CD4-positive, alpha-beta T cell treated with Interleukin-6 at 100 ng/mL for 8 hours (primary cell): ENCODE measurements at regions not wholly inside any gene's neighbourhood (a gene's known extent, or its start where the extent isn't known, plus 50 kb on each side); places are given as distances from the start of the nearest gene placed in this dataset.

Experiments
- DNase-seq: peaks from one replicate; pipeline ENCODE4 v3.0.0-alpha.2; 2020; ENCODE audit warnings: mixed read lengths, low spot score

- no peak for DNase-seq
Measured at GRCh38 chr1:87820668-87821334, 492.1 kb downstream of the LMO4 start.

- DNase-seq: no peak
Measured at GRCh38 chr1:87821335-87821697, 492.6 kb downstream of the LMO4 start.

DNA sequence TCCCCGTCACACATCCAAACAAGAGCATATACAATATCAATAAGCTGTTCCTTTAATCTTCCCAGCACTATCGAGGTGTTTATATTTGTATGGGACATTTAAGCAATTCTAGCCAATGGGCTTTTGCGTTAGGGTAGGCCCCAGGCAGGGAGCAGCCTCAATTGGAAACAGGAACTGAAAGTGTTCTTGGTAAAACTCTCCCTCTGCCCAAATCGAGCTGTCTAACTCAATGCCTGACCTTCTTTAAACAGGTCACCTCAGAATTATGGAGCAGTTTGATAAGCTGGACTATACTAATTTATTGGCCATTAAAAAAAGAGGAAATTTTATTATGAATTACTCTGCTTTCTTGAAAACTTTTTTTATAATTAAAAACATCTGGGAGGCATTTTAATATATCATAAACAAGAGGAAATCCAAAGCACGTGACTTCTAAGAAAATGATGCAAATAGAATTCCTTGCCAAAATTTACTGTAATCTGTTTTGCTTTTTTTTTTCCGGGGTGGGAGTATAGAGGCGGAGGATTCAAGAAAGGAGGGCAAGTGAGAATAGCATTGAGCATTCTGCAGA is 498.1 kb downstream of the LMO4 start:
- DNase-seq: no peak

DNA sequence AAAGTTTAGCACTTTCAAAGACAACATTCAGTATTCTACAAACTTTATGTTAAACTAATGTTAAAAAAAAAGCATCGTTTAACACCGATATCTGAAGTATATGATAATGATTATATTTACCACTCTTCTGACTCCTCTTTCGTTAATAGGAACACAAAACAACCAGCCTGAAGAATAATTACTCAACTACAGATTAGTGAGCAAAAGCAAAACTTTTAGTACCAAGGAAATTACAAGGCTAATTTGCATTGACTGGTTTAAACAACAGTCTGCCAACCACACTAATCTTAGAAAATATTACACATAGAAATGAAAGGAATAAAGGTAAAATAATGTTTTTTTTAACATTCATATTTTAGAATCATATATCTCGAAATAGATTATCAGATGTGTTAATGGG is 500.7 kb downstream of the LMO4 start:
- no peak for DNase-seq

GRCh38 chr1:87830432-87830978 is 501.8 kb downstream of the LMO4 start:
- no peak for DNase-seq

GRCh38 chr1:87833166-87833565 is 504.5 kb downstream of the LMO4 start:
- DNase-seq: no peak

DNA sequence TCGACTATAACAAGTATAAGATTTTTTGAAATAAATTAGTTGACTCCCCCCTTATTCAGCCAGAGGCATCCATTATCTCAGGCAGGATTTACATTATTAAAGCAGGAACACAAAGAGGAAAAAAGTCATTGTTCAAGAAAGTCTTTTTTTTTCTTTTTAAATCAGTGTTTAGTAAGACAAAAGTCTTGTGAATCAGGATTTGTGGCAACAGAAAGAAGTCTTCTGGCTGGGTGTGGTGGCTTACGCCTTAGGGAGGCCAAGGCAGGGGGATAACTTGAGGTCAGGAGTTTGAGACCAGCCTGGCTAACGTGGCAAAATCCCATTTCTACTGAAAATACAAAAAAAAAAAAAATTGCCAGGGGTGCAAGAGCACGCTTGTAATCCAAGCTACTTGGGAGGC is 505.5 kb downstream of the LMO4 start:
- DNase-seq: no peak

DNA sequence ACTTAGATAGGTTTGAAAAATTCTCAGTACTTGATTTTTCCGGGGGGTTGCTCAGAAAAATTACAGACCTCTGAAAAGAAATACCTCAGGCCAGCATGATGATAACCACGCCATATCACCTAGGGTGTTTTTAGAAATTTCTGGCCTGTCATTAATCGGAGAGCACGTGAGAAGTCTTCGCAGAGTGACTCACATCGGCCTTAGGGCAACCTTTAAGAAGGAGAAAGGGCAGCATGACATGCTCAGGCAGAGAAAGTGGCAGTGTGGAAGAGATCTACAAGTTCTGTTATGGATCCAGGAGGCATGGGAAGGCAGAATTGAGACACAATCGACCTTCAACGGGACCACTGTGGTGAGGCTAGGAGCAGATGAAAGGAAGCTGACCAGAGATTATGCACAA is 506.3 kb downstream of the LMO4 start:
- DNase-seq: no peak

DNA sequence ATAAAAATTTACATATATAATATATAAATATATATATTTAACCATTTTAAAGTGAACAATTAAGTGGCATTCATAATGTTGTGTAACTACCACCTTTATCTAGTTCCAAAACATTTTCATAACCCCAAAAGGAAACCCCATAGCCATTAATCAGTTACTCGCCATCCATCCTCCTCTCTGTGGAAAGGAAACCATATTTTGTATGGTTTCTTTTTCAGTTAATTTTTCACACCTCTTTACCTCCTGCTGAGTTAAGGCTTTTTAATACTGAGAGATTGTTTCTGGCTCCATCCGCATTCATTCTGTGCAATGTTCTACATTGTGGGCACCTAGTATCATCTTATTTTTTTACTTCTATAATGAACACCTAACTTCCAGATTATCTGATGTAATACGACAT is 512.1 kb downstream of the LMO4 start:
- no peak for DNase-seq

DNA sequence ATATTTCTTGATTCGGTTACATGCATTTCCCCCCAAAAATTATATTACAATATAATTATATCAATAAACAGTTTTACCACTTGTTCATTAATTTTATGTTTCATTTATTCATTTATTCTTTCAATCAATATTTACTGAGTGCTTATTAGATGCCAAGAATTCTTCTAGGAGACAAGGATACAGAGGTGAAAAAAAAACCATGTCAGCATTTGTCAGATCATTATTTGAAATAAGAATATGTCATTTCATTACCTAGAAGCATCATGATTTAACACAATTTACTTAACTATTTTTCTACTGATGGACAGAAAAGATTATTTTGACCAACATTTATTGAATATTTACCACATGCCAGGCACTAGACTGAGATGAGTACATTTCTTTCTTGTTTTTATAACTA is 512.7 kb downstream of the LMO4 start:
- DNase-seq: no peak

DNA sequence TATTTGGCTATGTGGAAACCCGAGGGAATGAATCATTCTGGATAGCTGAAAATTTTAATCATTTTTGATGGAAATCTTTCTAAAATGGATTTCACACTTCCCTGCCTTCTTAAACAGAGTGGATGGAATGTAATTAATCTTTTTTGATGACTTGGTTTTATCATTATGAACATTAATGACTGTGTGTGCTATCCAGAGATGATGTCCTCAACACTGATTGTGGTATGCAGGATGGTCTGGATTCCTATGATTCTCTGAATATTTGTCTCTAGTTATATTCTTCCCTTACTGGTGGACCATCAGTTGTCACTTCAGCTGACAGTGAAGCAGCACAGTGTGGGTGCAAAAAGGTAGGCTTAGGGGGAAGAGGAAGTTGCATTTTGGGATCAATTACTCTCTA is 513.5 kb downstream of the LMO4 start:
- DNase-seq: no peak

DNA sequence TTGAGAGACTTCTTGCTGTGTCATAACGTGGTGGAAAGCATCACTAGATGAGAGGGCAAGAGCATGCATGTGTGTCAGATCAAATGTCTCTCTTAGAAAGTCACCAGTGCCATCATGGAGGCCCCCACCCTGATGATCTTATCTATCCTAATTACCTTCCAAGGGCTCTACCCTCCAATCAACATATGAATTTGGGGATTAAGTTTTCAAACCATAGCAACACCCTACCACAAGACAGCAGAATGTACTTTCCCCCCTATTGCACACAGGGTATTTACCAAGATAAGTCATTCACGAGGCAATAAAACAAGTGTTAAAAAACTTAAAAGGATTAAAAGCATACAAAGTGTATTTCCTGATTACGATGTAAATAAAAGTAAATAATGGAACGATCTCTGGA is 515.6 kb downstream of the LMO4 start:
- DNase-seq: no peak

DNA sequence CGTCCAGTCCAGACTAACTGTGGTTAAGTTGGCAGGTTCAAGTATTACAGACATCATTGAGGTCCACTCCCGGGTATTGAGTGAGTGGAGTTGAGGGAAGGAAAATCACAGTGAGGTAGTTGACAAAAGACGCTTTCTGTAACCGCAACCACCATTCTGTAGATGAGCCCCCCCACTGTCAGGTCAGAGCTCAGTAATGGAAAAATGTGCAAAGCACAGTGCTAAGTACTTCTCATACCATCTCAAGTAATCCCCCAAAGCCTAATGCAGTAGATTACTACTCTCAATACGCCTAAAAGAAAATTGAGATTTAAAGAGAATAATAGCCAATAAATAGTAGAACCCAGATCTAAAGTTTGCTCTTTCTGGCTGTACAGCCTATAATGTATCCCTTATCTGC is 522.8 kb downstream of the LMO4 start:
- no peak for DNase-seq

DNA sequence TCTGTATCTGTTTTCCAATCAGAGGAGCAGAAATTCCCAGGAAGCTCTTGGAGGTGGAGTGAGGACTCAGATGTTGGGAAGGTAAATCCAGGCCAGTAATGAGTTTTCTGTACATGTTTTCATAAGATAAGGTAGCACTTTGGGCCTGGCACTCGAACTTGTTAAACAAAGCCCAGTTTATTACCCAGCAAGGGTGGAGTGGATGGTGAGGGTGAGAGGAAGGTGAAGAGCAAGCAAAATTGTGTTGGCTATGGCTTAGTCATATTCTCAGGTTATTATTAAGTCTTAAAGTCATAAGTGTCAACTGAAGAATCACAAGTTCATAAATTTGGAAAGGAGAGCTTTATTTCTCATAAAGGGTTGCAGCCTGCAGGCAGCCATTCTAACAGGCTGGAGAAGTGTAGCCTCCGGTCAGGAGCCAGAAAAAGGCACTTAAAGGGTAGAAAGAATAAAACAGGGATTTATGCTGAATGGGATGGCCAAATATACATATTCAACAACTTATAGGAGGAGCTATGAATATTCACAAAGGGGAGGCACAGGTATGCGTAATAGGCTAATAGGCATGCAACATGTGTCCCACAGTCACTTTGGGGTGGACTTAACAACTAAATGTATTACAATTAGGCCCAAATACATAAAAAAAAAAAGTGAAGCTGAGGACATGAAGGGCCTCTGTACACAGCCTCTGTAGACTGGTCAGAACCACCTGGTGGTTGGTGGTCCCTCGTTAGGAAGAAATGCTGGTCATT is 523.9 kb downstream of the LMO4 start:
- DNase-seq: no peak

DNA sequence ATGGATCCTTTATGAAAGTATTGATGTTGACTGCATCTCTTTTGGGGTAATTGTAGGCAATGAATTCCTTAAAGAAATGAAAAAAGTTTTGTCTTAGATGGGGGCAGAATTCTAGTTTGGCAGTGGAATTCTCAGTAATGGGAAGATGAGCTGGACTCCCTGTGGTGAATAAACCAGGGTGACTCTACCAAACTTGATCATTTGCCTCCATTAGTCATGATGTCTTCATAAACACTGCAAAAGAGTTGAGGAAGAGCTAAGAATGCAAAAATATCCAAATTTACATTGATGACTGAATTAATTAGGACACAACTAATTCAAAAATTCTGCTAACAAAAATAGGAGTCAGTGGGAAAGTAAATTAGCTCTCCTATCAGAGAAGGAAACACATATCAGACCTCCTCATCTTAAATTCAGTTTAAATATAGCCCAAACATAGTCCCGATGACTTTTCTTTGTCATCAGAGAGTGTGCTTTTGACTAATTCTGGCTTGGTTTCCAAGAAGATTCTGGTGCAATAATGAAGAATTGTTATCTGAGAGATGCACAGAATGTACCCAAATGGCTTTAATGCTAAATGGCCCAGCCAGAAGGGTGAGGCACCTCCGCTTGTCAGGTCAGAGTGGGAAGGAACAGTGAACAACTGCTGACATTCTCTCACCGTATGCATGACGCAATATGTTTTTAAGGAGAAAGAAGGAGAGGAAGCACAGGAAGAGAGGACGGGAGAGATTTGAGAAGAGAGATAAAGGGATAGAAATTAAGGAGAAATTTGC is 525.1 kb downstream of the LMO4 start:
- no peak for DNase-seq

DNA sequence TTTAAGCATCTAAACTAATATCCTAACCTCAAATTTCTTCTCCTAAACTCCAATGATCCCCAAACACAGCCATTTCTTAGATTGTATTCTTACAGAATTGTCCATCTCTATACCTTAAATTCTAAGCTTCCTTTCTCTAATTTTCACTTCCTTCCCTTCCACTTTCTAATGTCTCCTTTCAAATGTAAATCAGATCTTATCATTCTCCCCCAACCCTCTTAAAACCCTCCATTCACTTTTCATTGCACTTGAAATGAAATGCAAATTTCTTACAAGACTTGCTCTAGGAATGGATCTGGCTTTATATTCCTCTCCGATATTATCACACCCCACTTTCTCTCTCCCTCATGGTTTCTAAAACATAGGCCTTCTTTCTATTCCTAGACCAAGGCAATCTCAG is 534.6 kb downstream of the LMO4 start:
- no peak for DNase-seq

GRCh38 chr1:87864676-87865075 is 536.0 kb downstream of the LMO4 start:
- no peak for DNase-seq

- no peak for DNase-seq
Measured at GRCh38 chr1:87866416-87866815, 537.7 kb downstream of the LMO4 start.

GRCh38 chr1:87867626-87868025 is 538.9 kb downstream of the LMO4 start:
- no peak for DNase-seq

DNA sequence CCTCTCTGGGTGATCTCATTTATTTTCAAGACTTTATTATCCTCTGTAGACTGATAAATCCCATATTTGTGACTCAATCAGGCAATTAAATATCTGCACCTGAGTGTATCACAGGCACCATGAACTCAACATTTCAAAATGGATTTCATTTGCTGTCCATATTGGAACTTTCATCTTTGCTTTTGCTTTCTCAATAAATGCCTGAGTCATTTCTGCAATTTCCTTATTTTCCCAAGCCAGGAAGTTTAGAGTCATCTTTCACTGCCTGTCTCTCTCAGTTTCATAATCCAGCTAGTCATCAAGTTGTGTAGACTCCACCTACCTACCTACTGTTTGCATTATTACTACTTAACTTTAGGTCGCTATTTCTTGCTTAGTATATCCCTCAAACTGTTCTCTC is 540.9 kb downstream of the LMO4 start:
- no peak for DNase-seq

- no peak for DNase-seq
Measured at GRCh38 chr1:87872189-87872588, 543.5 kb downstream of the LMO4 start.

- no peak for DNase-seq
Measured at GRCh38 chr1:87872692-87873091, 544.0 kb downstream of the LMO4 start.

- DNase-seq: no peak
Measured at GRCh38 chr1:87878873-87879272, 550.2 kb downstream of the LMO4 start.
